Endothelial cell of umbilical vein (primary cell): ENCODE measurements at regions not wholly inside any gene's neighbourhood (a gene's known extent, or its start where the extent isn't known, plus 50 kb on each side); places are given as distances from the start of the nearest gene placed in this dataset.

Experiments
- BruUV-seq: library from RNA; stranded (reverse); fragments of 400-500 nt; replicated peaks from 2 replicates; lab custom pipeline; 2021; lab: Mats Ljungman, UMichigan
- CTCF ChIA-PET: fragments of 300-600, 350-600 bp; sonication (Branson Sonifier 250); formaldehyde crosslinking; loops from one replicate; lab custom pipeline; 2021; ENCODE audit warnings: antibody characterized with exemption, inconsistent platforms; lab: Charles Lee
- POLR2A ChIA-PET: fragments of 300-600, 350-600 bp; sonication (Branson Sonifier 250); formaldehyde crosslinking; loops from one replicate; lab custom pipeline; 2021; ENCODE audit warnings: antibody characterized with exemption, inconsistent platforms; lab: Charles Lee
- DNase-seq: peaks from one replicate; pipeline ENCODE4 v3.0.0-alpha.2; 2011; ENCODE audit warnings: low read depth, low spot score
- FAIRE-seq: peaks from 2 replicates; lab custom pipeline; 2011; peaks lifted over from hg19 to GRCh38; lab: Jason Lieb, UNC
- H2AFZ ChIP-seq: 2 replicates; pipeline ENCODE4 v1.6.0; 2012; ENCODE audit warnings: low read depth, low read length, control low read depth, inconsistent platforms
- H3K27ac ChIP-seq: 2 replicates; pipeline ENCODE4 v1.5.1; 2011; ENCODE audit warnings: low read depth, mild to moderate bottlenecking, control low read depth, low read length, moderate library complexity; ENCODE audit not compliant: insufficient read depth
- H3K27me3 ChIP-seq, 2 experiments: 2 replicates each; pipeline versions ENCODE4 v1.6.0 to v1.6.1; 2011; ENCODE audit warnings: low read length in 2 of 2, mixed read lengths in 1 of 2; ENCODE audit not compliant: control insufficient read depth in 2 of 2, insufficient read depth in 2 of 2
- H3K36me3 ChIP-seq, 2 experiments: 2 replicates in 1 of 2; 3 replicates in 1 of 2; pipeline ENCODE4 v1.5.1; 2011; ENCODE audit warnings: low read length in 2 of 2, mild to moderate bottlenecking in 1 of 2, moderate library complexity in 1 of 2; ENCODE audit not compliant: control insufficient read depth in 2 of 2, insufficient read depth in 2 of 2; ENCODE audit errors: extremely low read depth in 1 of 2
- H3K4me1 ChIP-seq: 3 replicates; pipeline ENCODE4 v1.5.1; 2011; ENCODE audit warnings: mild to moderate bottlenecking, low read length; ENCODE audit not compliant: control insufficient read depth, insufficient read depth; ENCODE audit errors: extremely low read depth
- H3K4me2 ChIP-seq: 2 replicates; pipeline ENCODE4 v1.6.1; 2011; ENCODE audit warnings: low read length, control low read depth, mixed read lengths; ENCODE audit not compliant: insufficient read depth
- H3K4me3 ChIP-seq, 3 experiments: fragments of 200-600 bp in 1 of 3; sonication (generic), shearing (Covaris generic) in 1 of 3; replicated peaks in 1 of 3; 2 replicates each; pipeline ENCODE4 v1.5.1; 2011 to 2016; ENCODE audit warnings: control low read depth in 3 of 3, low read length in 3 of 3, mild to moderate bottlenecking in 2 of 3, inconsistent platforms in 1 of 3, low read depth in 1 of 3, moderate library complexity in 1 of 3; ENCODE audit not compliant: insufficient read depth in 1 of 3
- H3K79me2 ChIP-seq: 2 replicates; pipeline ENCODE4 v1.6.0; 2012; ENCODE audit warnings: low read length, inconsistent platforms; ENCODE audit not compliant: control insufficient read depth, insufficient read depth
- H3K9ac ChIP-seq: replicated peaks from 2 replicates; pipeline ENCODE3; 2011; ENCODE audit warnings: low read length, control low read depth; ENCODE audit not compliant: insufficient read depth; ENCODE audit errors: extremely low read depth
- H3K9me1 ChIP-seq: replicated peaks from 3 replicates; pipeline ENCODE4 v1.6.0; 2011; ENCODE audit warnings: mild to moderate bottlenecking, low read length; ENCODE audit not compliant: control insufficient read depth, insufficient read depth; ENCODE audit errors: extremely low read depth
- H3K9me3 ChIP-seq: replicated peaks from 2 replicates; pipeline ENCODE4 v1.5.1; 2012; ENCODE audit warnings: low read length, inconsistent platforms; ENCODE audit not compliant: control insufficient read depth, insufficient read depth
- H4K20me1 ChIP-seq: replicated peaks from 2 replicates; pipeline ENCODE3; 2011; ENCODE audit warnings: mild to moderate bottlenecking, low read length; ENCODE audit not compliant: control insufficient read depth, insufficient read depth; ENCODE audit errors: extremely low read depth
- CTCF ChIP-seq, 2 donors: IDR thresholded peaks; 1 replicate in 1 of 2; 2 replicates in 1 of 2; pipeline ENCODE4 v1.5.1; 2011; ENCODE audit warnings: low read length in 2 of 2, mild to moderate bottlenecking in 2 of 2, moderate library complexity in 2 of 2, control low read depth in 1 of 2, inconsistent platforms in 1 of 2, low read depth in 1 of 2; ENCODE audit not compliant: insufficient read depth in 1 of 2; ENCODE audit errors: extremely low read depth in 1 of 2
- EZH2 ChIP-seq: IDR thresholded peaks from 2 replicates; pipeline ENCODE4 v1.6.1; 2012; ENCODE audit warnings: borderline replicate concordance, low read depth, mild to moderate bottlenecking, moderate library complexity, low read length, inconsistent platforms; ENCODE audit not compliant: severe bottlenecking
- FOS ChIP-seq: IDR thresholded peaks from 2 replicates; pipeline ENCODE4 v1.6.1; 2011; ENCODE audit warnings: mild to moderate bottlenecking, low read length, moderate library complexity, borderline replicate concordance; ENCODE audit not compliant: insufficient read depth
- GATA2 ChIP-seq: IDR thresholded peaks from 2 replicates; pipeline ENCODE4 v1.7.0; 2011; ENCODE audit warnings: low read depth, mild to moderate bottlenecking, moderate library complexity, mixed read lengths, low read length; ENCODE audit not compliant: insufficient read length, insufficient read depth
- JUN ChIP-seq: IDR thresholded peaks from 2 replicates; pipeline ENCODE4 v1.6.1; 2011; ENCODE audit warnings: borderline replicate concordance, low read depth; ENCODE audit not compliant: insufficient read length, insufficient read depth
- MAX ChIP-seq: IDR thresholded peaks from 2 replicates; pipeline ENCODE4 v1.6.1; 2011; ENCODE audit not compliant: insufficient read depth, insufficient read length
- MYC ChIP-seq: IDR thresholded peaks from one replicate; pipeline ENCODE4 v1.6.1; 2011; ENCODE audit warnings: mild to moderate bottlenecking, low read depth, low read length
- POLR2A ChIP-seq: IDR thresholded peaks from 2 replicates; pipeline ENCODE4 v1.6.1; 2012; ENCODE audit warnings: low read depth, mild to moderate bottlenecking, control low read depth, low read length
- POLR2AphosphoS5 ChIP-seq: IDR thresholded peaks from 2 replicates; pipeline ENCODE4 v1.6.1; 2012; ENCODE audit warnings: low read depth, mild to moderate bottlenecking, control low read depth, low read length, moderate library complexity; ENCODE audit not compliant: insufficient read depth
- dilution Hi-C: fragments of 300-500 bp; cut with MboI; formaldehyde crosslinking; loops from one replicate; pipeline ENCODE4 v1.15.0; 2019; ENCODE audit warnings: low sequenced_read_pairs; ENCODE audit not compliant: extremely low pct_ligation_motif_present
- intact Hi-C: fragments of 100-400 bp; cut with micrococcal nuclease; formaldehyde crosslinking; loops from one replicate; pipeline ENCODE4 v1.10.0; 2022

GRCh38 chr4:81595287-81595686 lies 123.6 kb upstream of the RASGEF1B start:
- ChIA-PET POLR2A (no interaction called here), CTCF (no interaction called here)
- H3K79me2 ChIP-seq = no peaks in the 10 kb centered on the region
- dilution Hi-C loops (no loop called here), intact Hi-C loops (no loop called here)
- FAIRE-seq = no peak
- TF ChIP-seq POLR2AphosphoS5 (no peak), POLR2A (no peak), MAX (no peak), FOS (no peak), MYC (no peak), EZH2 (no peak), GATA2 (no peak), CTCF (IDR thresholded peaks at IDR 0.05; ENCODE audit: extremely low read depth in 1 of 2, insufficient read depth in 1 of 2, low read depth in 1 of 2, low read length in 2 of 2) (no peak), JUN (no peak)
- H3K9me1 ChIP-seq = no peaks in the 10 kb centered on the region
- no peaks in the 10 kb centered on the region for H3K4me1 ChIP-seq
- H3K27me3 ChIP-seq = no peaks in the 10 kb centered on the region
- H3K9ac ChIP-seq = no peak overlapping the region
- H4K20me1 ChIP-seq = no peaks in the 10 kb centered on the region
- H3K9me3 ChIP-seq = no peaks in the 10 kb centered on the region
- no peak for DNase-seq
- H3K4me2 ChIP-seq = no peak overlapping the region
- no peak overlapping the region for H3K4me3 ChIP-seq
- no peak overlapping the region for H3K27ac ChIP-seq
- no TSS peak for BruUV-seq
- H2AFZ ChIP-seq = no peak overlapping the region
- no peaks in the 10 kb centered on the region for H3K36me3 ChIP-seq
